ENCODE measurements at regions not wholly inside any gene's neighbourhood (a gene's known extent, or its start where the extent isn't known, plus 50 kb on each side); places are given as distances from the start of the nearest gene placed in this dataset.

DNA sequence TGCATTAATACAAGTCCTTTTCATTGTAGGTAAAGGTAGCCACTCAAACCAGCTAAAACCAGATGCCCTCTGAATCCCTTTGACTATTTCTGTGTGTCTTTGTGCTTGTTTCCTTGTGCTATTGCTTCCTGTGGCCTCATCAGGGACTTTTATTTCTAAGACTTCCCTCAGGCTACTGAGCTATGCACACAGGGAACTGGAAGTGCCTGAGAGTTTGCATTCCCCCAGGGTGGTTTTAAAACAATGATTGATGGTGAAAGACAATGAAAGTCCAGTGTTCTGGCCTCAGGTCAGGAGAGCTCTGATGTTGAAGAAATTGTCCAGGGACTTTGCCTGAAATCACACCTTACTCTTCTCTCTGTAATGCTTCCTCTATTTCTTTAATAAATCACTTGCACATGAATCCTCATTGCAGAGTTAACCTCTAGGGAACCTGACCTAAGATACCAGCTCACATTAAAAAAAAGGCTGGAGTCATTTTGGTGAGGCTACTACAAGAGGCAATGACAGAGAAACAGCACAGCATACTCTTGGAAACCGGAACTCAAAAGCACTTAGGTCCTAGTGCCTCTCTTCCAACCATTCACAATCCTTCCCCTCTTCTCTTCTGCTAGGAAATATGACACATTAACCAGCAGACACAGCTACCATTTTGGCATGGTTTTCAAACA, 158.1 kb upstream of the NREP start:
- Mint-ChIP-seq H3K9me3 (no peaks in the 10 kb centered on the region), H3K4me1 (ENCODE audit: low read depth) (peaks cover 24% of the 10 kb centered on the region), H3K27ac (no peak overlapping the region), H3K4me3 (no peak overlapping the region), H3K36me3 (ENCODE audit: low read depth) (no peaks in the 10 kb centered on the region), H3K27me3 (no peaks in the 10 kb centered on the region)
- intact Hi-C loops (cut with micrococcal nuclease): no loop called here

DNA sequence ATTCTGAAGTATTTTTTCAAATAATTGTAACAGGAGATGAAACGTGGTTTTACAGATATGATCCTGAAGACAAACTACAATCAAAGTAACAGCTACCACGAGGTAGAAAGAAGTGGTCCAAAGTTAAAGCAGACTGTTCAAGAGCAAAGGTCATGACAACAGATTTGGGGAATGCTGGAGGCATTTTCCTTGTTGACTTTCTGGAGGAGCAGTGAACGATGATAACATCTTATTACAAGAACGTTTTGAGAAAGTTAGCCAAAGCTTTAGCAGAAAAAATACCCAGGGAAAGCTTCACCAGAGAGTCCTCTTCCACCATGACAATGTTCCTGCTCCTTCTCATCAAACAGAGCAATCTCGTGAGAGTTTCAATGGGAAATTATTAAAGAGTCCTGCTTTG, 145.4 kb upstream of the NREP start:
- Mint-ChIP-seq H3K27me3 (no peaks in the 10 kb centered on the region), H3K4me1 (ENCODE audit: low read depth) (no peaks in the 10 kb centered on the region), H3K27ac (no peak overlapping the region), H3K9me3 (peaks cover 20% of the 10 kb centered on the region), H3K36me3 (ENCODE audit: low read depth) (no peaks in the 10 kb centered on the region), H3K4me3 (no peak overlapping the region)
- intact Hi-C loops (cut with micrococcal nuclease): no loop called here

DNA sequence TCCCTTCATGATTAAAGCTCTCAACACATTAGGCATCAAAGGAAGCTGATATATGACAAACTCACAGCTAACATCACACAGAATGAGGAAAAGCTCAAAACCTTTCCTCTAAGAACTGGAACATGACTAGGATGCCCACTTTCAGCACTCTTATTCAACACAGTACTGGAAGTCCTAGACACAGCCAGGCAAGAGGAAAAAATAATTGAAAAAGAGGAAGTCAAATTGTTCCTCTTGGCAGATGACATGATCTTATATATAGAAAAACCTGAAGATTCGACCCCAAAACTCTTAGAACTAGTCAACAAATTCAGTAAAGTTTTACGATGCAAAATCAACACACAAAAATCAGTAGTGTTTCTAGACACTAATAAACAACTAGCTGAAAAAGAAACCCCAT, 144.3 kb upstream of the NREP start:
- Mint-ChIP-seq H3K27ac (no peak overlapping the region), H3K4me3 (no peak overlapping the region), H3K4me1 (ENCODE audit: low read depth) (no peaks in the 10 kb centered on the region), H3K27me3 (no peaks in the 10 kb centered on the region), H3K36me3 (ENCODE audit: low read depth) (no peaks in the 10 kb centered on the region), H3K9me3 (peaks cover 22% of the 10 kb centered on the region)
- intact Hi-C loops (cut with micrococcal nuclease): no loop called here

DNA sequence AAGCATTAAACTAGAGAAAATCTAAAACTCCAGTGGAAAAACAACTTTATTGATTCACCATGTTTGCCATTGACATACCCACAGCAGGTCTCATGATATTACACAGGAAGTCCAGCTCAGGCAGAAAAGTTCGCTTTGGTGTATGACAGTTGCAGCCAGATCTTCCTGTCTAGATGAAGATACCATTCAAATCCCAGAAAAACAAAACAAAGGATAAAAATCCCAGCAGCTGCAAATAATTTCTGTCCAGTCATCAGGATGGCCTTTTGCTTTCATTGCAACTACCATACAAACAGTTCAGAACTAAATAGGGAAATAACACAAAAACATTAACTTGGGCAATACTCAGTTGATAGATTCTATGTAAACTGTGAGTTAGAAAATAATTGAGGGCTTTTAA, 136.0 kb upstream of the NREP start:
- Mint-ChIP-seq H3K27ac (no peak overlapping the region), H3K9me3 (peaks cover 30% of the 10 kb centered on the region), H3K4me3 (no peak overlapping the region), H3K36me3 (ENCODE audit: low read depth) (no peaks in the 10 kb centered on the region), H3K4me1 (ENCODE audit: low read depth) (no peaks in the 10 kb centered on the region), H3K27me3 (no peaks in the 10 kb centered on the region)
- intact Hi-C loops (cut with micrococcal nuclease): no loop called here

DNA sequence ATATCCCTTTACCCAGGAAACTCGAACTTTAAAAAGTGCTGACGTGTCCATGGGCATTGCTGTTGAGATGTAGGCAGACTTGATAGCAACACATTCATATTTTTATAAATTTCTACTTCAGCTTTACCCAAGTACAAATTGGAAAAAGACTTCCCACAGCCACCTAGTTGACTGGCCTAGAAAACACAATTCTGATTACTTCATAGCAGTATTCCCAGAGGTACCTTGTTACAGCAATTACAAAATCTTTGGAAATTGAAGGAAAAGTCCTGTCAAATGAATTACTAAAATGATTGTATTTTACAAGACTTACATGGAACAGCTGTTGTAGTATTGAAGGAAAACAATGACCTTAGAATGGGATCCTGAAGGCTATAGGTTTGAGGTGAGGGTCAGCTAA, 130.7 kb upstream of the NREP start:
- H3K36me3 Mint-ChIP-seq (ENCODE audit: low read depth): no peaks in the 10 kb centered on the region
- H3K4me1 Mint-ChIP-seq (ENCODE audit: low read depth): no peaks in the 10 kb centered on the region
- peaks cover 23% of the 10 kb centered on the region for H3K9me3 Mint-ChIP-seq
- no peaks in the 10 kb centered on the region for H3K27me3 Mint-ChIP-seq
- no peak overlapping the region for H3K27ac Mint-ChIP-seq
- intact Hi-C loops (cut with micrococcal nuclease): no loop called here
- H3K4me3 Mint-ChIP-seq: no peak overlapping the region

DNA sequence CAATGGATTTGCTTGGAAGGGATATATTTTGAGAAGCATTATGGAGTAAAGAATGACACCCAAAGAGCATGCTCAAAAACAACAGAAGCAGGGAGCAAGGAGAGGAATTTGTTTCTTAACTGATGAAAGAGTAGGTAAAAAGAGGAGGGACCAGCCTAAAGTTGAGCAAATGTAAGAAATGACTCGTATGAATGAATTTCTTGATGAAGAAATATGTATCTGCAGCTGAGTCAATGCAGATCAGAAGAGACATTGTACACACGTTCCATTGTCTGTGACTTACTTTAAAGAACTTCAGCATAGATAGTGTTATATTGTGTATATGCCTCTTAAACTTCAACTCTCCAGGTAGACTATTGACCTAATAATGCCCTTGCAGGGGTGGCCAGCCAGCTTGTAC, 112.7 kb upstream of the NREP start:
- Mint-ChIP-seq H3K27ac (no peak overlapping the region), H3K4me3 (no peak overlapping the region), H3K4me1 (ENCODE audit: low read depth) (no peaks in the 10 kb centered on the region), H3K36me3 (ENCODE audit: low read depth) (no peaks in the 10 kb centered on the region), H3K9me3 (no peaks in the 10 kb centered on the region), H3K27me3 (no peaks in the 10 kb centered on the region)
- intact Hi-C loops (cut with micrococcal nuclease): no loop called here

DNA sequence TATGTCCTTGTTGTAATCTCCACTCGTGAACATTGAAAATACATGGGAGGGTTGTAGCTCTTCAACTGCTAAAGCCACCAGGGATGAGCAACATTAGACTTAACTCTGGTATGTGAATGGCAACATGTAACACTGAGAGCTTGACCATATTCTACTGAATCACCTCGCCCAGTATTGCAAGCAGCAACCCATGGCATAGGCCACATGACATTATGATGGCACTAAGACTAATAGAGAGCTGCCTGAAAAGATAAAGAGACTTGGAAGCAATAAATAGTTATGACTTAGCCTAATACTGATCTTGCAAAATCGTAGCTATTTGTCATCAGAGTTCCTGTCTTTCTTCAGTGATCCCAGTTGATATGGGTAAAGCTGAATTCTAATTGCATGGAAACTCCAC, 108.4 kb upstream of the NREP start:
- no peak overlapping the region for H3K27ac Mint-ChIP-seq
- no peaks in the 10 kb centered on the region for H3K27me3 Mint-ChIP-seq
- H3K9me3 Mint-ChIP-seq: no peaks in the 10 kb centered on the region
- no peaks in the 10 kb centered on the region for H3K36me3 Mint-ChIP-seq (ENCODE audit: low read depth)
- intact Hi-C loops (cut with micrococcal nuclease): no loop called here
- H3K4me1 Mint-ChIP-seq (ENCODE audit: low read depth): no peaks in the 10 kb centered on the region
- H3K4me3 Mint-ChIP-seq: no peak overlapping the region

DNA sequence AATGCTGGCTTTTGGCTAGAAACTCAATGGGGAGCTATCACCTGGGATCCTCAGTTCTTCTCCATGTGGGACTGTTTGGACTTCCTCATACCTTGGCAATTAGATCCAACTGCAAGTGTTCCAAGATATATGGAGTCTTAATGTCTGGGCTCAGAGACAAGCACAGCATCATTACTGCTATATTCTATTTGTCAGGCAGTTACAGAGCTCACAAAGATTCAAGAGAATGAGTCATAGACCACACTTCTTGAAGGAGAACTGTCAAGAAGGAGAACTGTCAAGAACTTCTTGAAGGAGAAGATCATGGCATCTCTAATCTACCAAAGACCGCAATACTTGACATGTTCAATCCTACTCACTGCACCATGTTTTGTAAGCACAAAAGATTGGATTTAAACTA, 106.8 kb upstream of the NREP start:
- no peaks in the 10 kb centered on the region for H3K4me1 Mint-ChIP-seq (ENCODE audit: low read depth)
- no peaks in the 10 kb centered on the region for H3K36me3 Mint-ChIP-seq (ENCODE audit: low read depth)
- intact Hi-C loops (cut with micrococcal nuclease): no loop called here
- no peak overlapping the region for H3K27ac Mint-ChIP-seq
- H3K9me3 Mint-ChIP-seq: no peaks in the 10 kb centered on the region
- H3K4me3 Mint-ChIP-seq: no peak overlapping the region
- H3K27me3 Mint-ChIP-seq: no peaks in the 10 kb centered on the region

DNA sequence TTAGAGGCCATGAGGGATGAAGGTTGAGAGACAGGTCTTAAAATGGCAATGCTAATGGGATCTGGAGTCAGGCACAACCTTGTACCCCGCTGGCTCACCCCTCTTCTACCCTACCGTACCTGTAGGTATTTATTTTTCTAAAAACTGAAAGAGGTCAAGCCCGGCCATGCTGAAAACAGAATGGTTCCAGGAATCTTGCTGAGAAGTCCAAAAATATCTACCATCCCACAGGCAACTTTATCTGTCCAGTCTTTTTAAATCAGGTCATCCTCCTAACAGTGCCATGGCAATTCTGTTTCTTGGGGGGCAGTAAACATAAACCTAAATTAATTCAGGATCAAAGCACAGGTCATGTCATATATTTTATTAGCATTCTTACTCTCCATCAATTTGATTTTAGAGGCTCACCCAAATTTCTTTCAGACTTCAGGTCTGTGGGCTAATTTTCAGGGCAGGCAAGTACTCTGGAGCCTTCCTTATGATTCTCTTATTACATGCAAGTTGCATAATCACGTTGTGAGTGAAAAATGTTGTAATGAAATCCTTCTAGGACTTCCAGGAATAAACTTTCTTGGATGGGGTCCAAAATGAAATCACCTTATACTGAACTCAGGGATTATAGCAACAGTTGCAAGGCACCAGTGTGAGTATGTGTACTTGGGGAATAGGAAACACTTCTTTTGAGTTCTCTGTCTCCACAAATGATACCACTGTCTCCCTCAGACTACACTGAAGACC, 102.7 kb upstream of the NREP start:
- Mint-ChIP-seq H3K4me1 (ENCODE audit: low read depth) (no peaks in the 10 kb centered on the region), H3K9me3 (no peaks in the 10 kb centered on the region), H3K27ac (no peak overlapping the region), H3K36me3 (ENCODE audit: low read depth) (no peaks in the 10 kb centered on the region), H3K4me3 (no peak overlapping the region), H3K27me3 (no peaks in the 10 kb centered on the region)
- intact Hi-C loops (cut with micrococcal nuclease): no loop called here

DNA sequence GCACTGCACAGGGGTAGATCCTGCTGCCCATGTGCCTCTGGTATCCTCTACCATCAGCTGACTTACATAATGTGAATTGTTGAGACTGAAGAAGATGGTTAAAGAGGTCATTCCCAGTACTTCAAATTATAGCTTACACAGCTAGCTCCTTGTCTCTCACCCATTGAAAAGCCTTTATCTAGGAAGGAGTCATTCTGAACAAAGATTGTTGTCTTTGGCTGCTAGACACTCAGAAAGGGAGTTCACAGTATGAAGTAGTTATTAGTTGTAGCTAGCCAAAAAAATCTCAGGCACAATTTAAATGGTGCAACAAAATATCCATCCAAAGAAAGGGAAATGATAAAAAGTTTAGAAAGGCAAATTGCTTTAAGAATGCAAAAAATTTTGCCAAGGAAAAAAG, 102.0 kb upstream of the NREP start:
- Mint-ChIP-seq H3K36me3 (ENCODE audit: low read depth) (no peaks in the 10 kb centered on the region), H3K27me3 (no peaks in the 10 kb centered on the region), H3K9me3 (no peaks in the 10 kb centered on the region), H3K27ac (no peak overlapping the region), H3K4me1 (ENCODE audit: low read depth) (no peaks in the 10 kb centered on the region), H3K4me3 (no peak overlapping the region)
- intact Hi-C loops (cut with micrococcal nuclease): no loop called here

DNA sequence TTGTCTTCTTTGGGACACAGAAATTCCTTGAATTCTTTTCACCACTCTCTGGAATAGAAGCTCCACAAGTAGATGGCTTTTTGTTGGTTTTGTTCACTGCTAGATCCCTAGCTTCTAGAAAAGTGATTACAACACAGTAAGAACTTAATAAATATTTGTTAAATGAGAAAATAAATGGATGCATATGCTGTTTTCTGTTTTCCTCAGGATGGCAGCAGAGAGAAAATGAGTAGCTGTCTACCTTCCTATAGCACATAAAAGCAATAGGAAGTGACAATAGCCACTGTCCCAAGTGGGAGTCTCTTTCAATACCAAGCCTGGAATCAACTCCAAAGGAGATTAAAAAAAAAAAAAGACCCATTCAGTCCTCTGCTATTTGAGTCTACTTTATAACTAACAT, 100.6 kb upstream of the NREP start:
- Mint-ChIP-seq H3K9me3 (no peaks in the 10 kb centered on the region), H3K4me1 (ENCODE audit: low read depth) (no peaks in the 10 kb centered on the region), H3K27ac (no peak overlapping the region), H3K36me3 (ENCODE audit: low read depth) (no peaks in the 10 kb centered on the region), H3K4me3 (no peak overlapping the region), H3K27me3 (no peaks in the 10 kb centered on the region)
- intact Hi-C loops (cut with micrococcal nuclease): no loop called here

DNA sequence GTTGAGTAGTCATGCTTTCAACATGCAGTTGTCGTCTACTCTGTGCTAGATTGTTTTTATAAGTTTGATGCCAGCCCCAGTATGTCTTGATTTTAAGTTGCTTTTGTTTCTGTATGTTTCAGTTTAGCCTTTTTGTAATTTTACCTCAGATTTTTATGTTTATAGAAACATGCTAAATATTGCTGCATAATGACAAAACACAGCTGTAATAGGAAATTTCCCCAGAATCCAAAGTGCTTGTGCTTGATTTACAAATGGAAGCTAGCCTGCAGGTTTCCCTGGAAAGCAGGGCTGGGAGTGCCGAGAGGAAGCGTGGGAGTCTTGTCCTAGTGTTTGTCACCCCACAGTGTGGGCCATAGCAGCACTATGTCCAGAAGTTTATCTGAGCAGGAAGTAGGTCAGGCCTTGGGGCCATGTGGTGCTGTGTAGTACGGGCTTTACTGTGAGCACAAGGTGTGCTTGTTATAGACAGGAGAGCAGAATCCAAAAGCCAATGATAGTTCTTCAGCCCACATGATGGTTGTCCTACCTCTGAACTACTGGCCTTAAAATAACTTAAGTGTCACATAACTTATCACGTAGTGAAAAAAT, 100.0 kb upstream of the NREP start:
- Mint-ChIP-seq H3K4me1 (ENCODE audit: low read depth) (no peaks in the 10 kb centered on the region), H3K4me3 (no peak overlapping the region), H3K36me3 (ENCODE audit: low read depth) (no peaks in the 10 kb centered on the region), H3K9me3 (no peaks in the 10 kb centered on the region), H3K27ac (no peak overlapping the region), H3K27me3 (no peaks in the 10 kb centered on the region)
- intact Hi-C loops (cut with micrococcal nuclease): no loop called here

DNA sequence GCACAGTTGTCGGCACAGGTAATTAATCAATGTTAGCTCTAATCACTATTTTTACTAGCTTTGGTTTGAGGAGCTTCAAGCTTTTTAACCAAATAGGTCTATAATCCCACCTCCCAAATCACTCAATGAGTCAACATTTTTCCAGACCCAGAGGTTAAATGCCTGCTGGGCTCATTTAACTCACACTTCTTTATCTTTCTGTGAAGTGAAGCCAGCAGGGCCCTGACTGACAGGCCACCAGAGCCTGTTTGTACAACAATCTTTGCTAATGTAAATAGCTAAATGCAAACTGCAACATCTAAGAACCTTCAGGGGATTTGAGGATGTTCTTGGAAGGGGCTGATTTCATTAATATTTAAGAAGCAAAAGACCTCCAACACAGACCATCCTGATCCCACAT, 98.4 kb upstream of the NREP start:
- intact Hi-C loops (cut with micrococcal nuclease): no loop called here
- no peak overlapping the region for H3K4me3 Mint-ChIP-seq
- H3K27ac Mint-ChIP-seq: no peak overlapping the region
- no peaks in the 10 kb centered on the region for H3K4me1 Mint-ChIP-seq (ENCODE audit: low read depth)
- H3K27me3 Mint-ChIP-seq: no peaks in the 10 kb centered on the region
- no peaks in the 10 kb centered on the region for H3K36me3 Mint-ChIP-seq (ENCODE audit: low read depth)
- no peaks in the 10 kb centered on the region for H3K9me3 Mint-ChIP-seq

DNA sequence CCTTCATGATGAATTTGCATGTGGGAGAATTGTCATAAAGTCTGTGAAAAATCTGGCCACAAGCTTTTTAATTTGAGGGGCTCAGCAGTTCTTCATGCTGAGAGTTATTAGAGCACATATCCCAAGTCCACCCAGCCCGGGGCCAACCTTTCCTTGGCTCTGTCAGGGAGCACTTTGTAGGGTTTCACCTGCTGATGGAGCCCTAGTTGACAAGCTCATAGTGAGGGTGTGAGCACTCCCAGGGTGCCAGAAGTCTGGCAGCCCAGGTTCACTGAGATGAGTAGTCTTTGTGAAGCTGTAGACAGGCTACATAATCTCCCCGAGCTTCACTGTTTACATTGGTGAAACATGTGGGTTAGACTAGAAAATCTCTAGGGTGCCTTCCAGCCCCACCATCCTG, 97.2 kb upstream of the NREP start:
- intact Hi-C loops (cut with micrococcal nuclease): no loop called here
- H3K27me3 Mint-ChIP-seq: no peaks in the 10 kb centered on the region
- H3K27ac Mint-ChIP-seq: no peak overlapping the region
- no peaks in the 10 kb centered on the region for H3K9me3 Mint-ChIP-seq
- H3K4me1 Mint-ChIP-seq (ENCODE audit: low read depth): no peaks in the 10 kb centered on the region
- H3K36me3 Mint-ChIP-seq (ENCODE audit: low read depth): no peaks in the 10 kb centered on the region
- no peak overlapping the region for H3K4me3 Mint-ChIP-seq

DNA sequence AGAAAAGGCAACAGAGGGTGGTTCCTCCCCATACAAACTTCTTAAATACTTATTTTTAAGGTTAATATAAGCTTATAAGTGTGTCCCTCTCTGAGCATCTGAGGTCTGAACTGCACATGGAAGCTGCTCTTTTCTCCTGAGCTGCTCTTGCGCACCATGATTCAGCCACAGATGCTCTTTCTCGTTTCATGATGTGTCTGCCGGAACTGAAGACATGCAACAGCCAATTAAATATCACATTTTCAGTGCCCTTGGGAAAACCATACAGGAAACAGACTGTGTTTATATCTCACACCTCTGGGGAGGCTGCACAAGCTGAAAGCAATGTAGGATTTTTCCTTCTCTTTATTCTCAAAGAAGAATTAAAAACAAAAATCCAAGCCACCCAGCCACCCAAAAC, 96.8 kb upstream of the NREP start:
- no peak overlapping the region for H3K4me3 Mint-ChIP-seq
- no peak overlapping the region for H3K27ac Mint-ChIP-seq
- no peaks in the 10 kb centered on the region for H3K36me3 Mint-ChIP-seq (ENCODE audit: low read depth)
- intact Hi-C loops (cut with micrococcal nuclease): no loop called here
- H3K9me3 Mint-ChIP-seq: no peaks in the 10 kb centered on the region
- no peaks in the 10 kb centered on the region for H3K27me3 Mint-ChIP-seq
- no peaks in the 10 kb centered on the region for H3K4me1 Mint-ChIP-seq (ENCODE audit: low read depth)

Measured in dendritic cell treated with granulocyte-macrophage colony-stimulating factor and Interleukin-4, amounts not matched to agents 40 ng/mL and 50 ng/mL, for 4 days (primary cell).